Stomach (tissue), 8 donors: ENCODE measurements at regions not wholly inside any gene's neighbourhood (a gene's known extent, or its start where the extent isn't known, plus 50 kb on each side); places are given as distances from the start of the nearest gene placed in this dataset.

Experiments used
- DNase-seq, 2 donors: peaks; one replicate each; pipeline versions ENCODE4 v3.0.0 to v3.0.0-alpha.2; 2013 to 2019
- H3K27ac ChIP-seq, 5 donors: fragments of 200-600 bp in 4 of 5; sonication (generic) in 4 of 5; one replicate each; pipeline ENCODE4 v1.5.1; 2013 to 2019; ENCODE audit warnings: mild to moderate bottlenecking in 1 of 5, moderate library complexity in 1 of 5
- H3K27me3 ChIP-seq, 3 donors: fragments of 200-600 bp; sonication (generic); one replicate each; pipeline ENCODE4 v1.5.1; 2017 to 2019; ENCODE audit warnings: mixed run types in 1 of 3
- H3K36me3 ChIP-seq, 4 donors: fragments of 200-600 bp; sonication (generic); 1 replicate in 3 of 4; 2 replicates in 1 of 4; pipeline ENCODE4 v1.5.1; 2016 to 2019
- H3K4me1 ChIP-seq, 4 donors: fragments of 200-600 bp; sonication (generic); one replicate each; pipeline ENCODE4 v1.5.1; 2016 to 2019
- H3K4me3 ChIP-seq, 4 donors: fragments of 200-600 bp; sonication (generic) in 3 of 4; one replicate each; pipeline ENCODE4 v1.5.1; 2016 to 2019; ENCODE audit warnings: mild to moderate bottlenecking in 1 of 4
- H3K9me3 ChIP-seq, 4 donors: fragments of 200-600 bp; sonication (generic); one replicate each; pipeline ENCODE4 v1.5.1; 2016 to 2019
- EP300 ChIP-seq: sonication (generic); formaldehyde crosslinking; IDR thresholded peaks from one replicate; pipeline ENCODE4 v1.6.1; 2017; ENCODE audit warnings: antibody characterized with exemption
- POLR2A ChIP-seq, 4 donors: fragments of 450-650 bp; IDR thresholded peaks; one replicate each; pipeline ENCODE4 v1.6.1; 2016; ENCODE audit warnings: antibody characterized with exemption in 4 of 4, control low read depth in 2 of 4, mild to moderate bottlenecking in 1 of 4, moderate library complexity in 1 of 4
- POLR2AphosphoS5 ChIP-seq, 3 donors: sonication (generic); formaldehyde crosslinking; IDR thresholded peaks; one replicate each; pipeline ENCODE4 v1.6.1; 2016; ENCODE audit warnings: antibody characterized with exemption in 3 of 3
- WGBS, 5 donors: extraction: QIAGEN DNeasy Blood & Tissue Kit in 3 of 5; methylation state at CpG; one replicate each; pipeline versions ENCODE4 v1.1.5 to v1.1.7; 2013 to 2018; 5-methylcytosine and 5-hydroxymethylcytosine counted together
- intact Hi-C: fragments of 100-400 bp; cut with DNase I; formaldehyde crosslinking; loops from one replicate; pipeline ENCODE4 v1.15.1; 2023; ENCODE audit warnings: low total_unique reads
- TF ChIP-seq, protein P1 (sequence below), 7 experiments: fragments of 450-650 bp in 4 of 7; fragments of 200-600 bp in 3 of 7; sonication (generic) in 3 of 7; IDR thresholded peaks; one replicate each; pipeline ENCODE4 v1.5.1; 2016 to 2019; ENCODE audit warnings: antibody characterized with exemption in 7 of 7, control low read depth in 2 of 7, mild to moderate bottlenecking in 1 of 7
- donor health status: healthy with polysubstance abuse.
- donor health status: Bipolar disorder and iron deficiency.
- donor health status: healthy.

DNA sequence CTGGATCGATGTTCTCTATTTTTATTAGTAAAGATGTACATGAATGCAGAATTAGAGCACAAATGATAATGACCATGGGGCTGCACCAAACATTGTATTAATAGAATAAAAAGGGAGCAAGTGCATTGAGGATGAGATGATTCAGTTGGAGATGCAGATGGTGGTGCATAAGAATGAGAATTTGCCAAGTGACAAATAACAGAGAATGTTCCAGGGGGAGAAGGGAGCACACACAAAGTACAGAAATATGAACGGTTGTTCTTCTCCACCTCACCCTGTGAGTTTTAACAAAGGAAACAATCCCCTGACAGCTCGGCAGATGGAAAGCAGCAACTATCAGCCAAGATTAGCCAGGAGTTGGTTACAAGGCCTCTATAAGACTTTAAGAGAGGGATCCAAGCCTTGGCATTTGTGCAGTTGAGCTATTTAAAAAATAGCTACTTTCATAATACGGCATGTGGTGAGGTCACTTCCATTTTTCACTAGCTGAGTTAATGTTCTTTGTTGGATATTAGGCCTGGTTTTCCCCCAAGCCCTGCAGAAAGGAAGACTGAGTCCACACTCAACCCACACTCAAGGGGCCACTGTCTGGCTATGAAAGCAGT is 462.5 kb downstream of the TNS3 start:
- H3K27me3 ChIP-seq: no peaks in the 10 kb centered on the region
- 74 to 79% (median 78%) methylated on average over 4 of the region's 4 CpGs for WGBS, 5 donors
- TF ChIP-seq POLR2AphosphoS5 (IDR thresholded peaks at IDR 0.05) (no peak), POLR2A (IDR thresholded peaks at IDR 0.05) (no peak), EP300 (no peak)
- TF ChIP-seq, protein P1, sequence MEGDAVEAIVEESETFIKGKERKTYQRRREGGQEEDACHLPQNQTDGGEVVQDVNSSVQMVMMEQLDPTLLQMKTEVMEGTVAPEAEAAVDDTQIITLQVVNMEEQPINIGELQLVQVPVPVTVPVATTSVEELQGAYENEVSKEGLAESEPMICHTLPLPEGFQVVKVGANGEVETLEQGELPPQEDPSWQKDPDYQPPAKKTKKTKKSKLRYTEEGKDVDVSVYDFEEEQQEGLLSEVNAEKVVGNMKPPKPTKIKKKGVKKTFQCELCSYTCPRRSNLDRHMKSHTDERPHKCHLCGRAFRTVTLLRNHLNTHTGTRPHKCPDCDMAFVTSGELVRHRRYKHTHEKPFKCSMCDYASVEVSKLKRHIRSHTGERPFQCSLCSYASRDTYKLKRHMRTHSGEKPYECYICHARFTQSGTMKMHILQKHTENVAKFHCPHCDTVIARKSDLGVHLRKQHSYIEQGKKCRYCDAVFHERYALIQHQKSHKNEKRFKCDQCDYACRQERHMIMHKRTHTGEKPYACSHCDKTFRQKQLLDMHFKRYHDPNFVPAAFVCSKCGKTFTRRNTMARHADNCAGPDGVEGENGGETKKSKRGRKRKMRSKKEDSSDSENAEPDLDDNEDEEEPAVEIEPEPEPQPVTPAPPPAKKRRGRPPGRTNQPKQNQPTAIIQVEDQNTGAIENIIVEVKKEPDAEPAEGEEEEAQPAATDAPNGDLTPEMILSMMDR (IDR thresholded peaks at IDR 0.05): no peak
- H3K4me1 ChIP-seq: no peaks in the 10 kb centered on the region
- no peak overlapping the region for H3K4me3 ChIP-seq
- H3K36me3 ChIP-seq: no peaks in the 10 kb centered on the region
- intact Hi-C loops: no loop called here
- peak in 1 of 2 donors; percentile 26 for DNase-seq
- H3K27ac ChIP-seq: peak overlapping the region in 1 of 5 donors; percentile 5
- no peaks in the 10 kb centered on the region for H3K9me3 ChIP-seq

DNA sequence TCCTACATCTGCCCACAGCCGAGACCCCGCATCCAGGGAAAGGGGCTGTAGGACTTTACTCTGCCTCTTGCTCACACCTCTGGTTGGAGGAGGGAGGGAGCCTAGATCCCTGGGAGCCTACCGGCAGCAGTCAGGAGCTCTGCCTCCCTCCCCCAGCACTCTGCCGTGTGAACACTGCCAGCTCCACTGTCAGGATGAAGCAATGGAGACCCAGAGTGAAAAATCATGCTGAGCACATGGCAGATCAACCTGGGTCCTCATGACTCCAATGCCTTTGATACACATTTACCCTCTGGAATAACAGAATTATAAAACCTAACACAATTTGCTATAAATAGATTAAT is 477.7 kb downstream of the TNS3 start:
- Histone ChIP-seq H3K4me3 (no peak overlapping the region), H3K9me3 (no peaks in the 10 kb centered on the region), H3K4me1 (no peaks in the 10 kb centered on the region), H3K27me3 (no peaks in the 10 kb centered on the region), H3K27ac (no peak overlapping the region), H3K36me3 (no peaks in the 10 kb centered on the region)
- no peak for TF ChIP-seq POLR2A (IDR thresholded peaks at IDR 0.05)
- no peak for TF ChIP-seq EP300
- TF ChIP-seq, protein P1 (IDR thresholded peaks at IDR 0.05): no peak
- no peak for TF ChIP-seq POLR2AphosphoS5 (IDR thresholded peaks at IDR 0.05)
- WGBS, 5 donors: 43 to 68% (median 66%) methylated on average over 2 to 4 of the region's 4 CpGs
- intact Hi-C loops: no loop called here
- no peak for DNase-seq

DNA sequence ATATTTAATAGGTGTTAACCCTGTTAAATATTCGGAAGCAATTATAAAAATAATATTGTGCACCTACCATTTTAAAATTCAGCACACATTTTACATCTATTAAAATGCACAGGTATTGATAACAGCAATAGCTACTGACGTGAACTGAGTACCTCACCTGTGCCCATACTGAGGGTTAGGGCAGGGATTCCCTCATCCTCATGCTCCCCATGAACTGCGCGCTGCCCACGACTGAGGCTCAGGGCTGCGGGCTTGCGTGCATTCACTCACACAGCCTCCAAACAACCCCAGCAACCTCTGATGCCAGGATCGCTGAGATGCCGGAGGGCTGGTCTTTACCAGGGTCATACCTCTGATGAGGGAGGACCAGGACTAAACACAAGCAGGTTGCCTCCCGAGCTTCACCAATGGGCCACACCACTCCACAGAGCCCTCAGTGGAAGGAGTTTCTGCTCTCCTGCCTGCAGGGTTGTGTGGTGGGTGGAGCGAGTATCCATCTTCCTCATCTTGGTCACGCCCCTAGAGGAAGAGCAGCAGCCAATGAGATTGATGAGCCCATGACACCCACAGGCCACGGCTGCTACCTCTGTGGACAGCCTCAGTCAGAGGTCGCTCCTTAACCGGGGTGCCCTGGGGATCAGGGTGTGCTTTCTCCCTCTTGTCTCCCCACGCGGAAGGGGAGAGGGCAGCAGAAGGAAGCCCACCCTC is 478.3 kb downstream of the TNS3 start:
- 86 to 96% (median 92%) methylated on average over 12 to 17 of the region's 17 CpGs for WGBS, 5 donors
- no peaks in the 10 kb centered on the region for H3K4me1 ChIP-seq
- H3K4me3 ChIP-seq: no peak overlapping the region
- intact Hi-C loops: no loop called here
- no peaks in the 10 kb centered on the region for H3K9me3 ChIP-seq
- no peak for DNase-seq
- no peaks in the 10 kb centered on the region for H3K36me3 ChIP-seq
- H3K27me3 ChIP-seq: no peaks in the 10 kb centered on the region
- no peak overlapping the region for H3K27ac ChIP-seq
- TF ChIP-seq EP300 (no peak), POLR2A (IDR thresholded peaks at IDR 0.05) (no peak), POLR2AphosphoS5 (IDR thresholded peaks at IDR 0.05) (no peak)
- TF ChIP-seq, protein P1 (IDR thresholded peaks at IDR 0.05): no peak

DNA sequence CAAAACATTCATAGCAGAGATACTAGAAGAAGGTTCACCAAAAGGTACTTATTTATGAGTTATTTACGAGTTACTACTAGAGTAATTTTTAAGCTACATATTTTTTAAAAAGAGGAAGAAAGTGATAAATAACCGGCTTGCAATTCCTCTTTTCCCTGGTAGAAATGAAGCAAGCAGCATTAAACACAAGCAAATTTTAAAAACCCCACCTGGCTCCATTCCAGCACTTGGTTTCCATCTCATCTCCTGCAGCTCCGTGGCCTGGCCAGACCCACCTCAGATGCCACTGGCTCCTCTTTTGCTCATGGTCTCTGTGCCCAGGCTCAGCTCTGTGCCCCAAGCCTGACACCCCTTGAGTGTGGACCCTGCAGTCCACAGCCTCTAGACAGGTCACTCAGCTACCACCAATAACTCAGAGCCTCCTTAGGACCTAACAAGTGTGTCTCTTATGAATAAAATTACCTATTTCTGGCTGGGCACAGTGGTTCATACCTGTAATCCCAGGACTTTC is 479.5 kb downstream of the TNS3 start:
- Histone ChIP-seq H3K4me1 (no peaks in the 10 kb centered on the region), H3K27me3 (no peaks in the 10 kb centered on the region), H3K4me3 (no peak overlapping the region), H3K36me3 (no peaks in the 10 kb centered on the region), H3K27ac (no peak overlapping the region), H3K9me3 (no peaks in the 10 kb centered on the region)
- intact Hi-C loops: no loop called here
- WGBS, 5 donors: 49 to 69% (median 69%) methylated on average over 3 of the region's 3 CpGs
- DNase-seq: no peak
- TF ChIP-seq, protein P1 (IDR thresholded peaks at IDR 0.05): no peak
